D341Med (cell line): ENCODE measurements at regions not wholly inside any gene's neighbourhood (a gene's known extent, or its start where the extent isn't known, plus 50 kb on each side); places are given as distances from the start of the nearest gene placed in this dataset.
A peak's percentile ranks its signal among the peaks of the same experiment; 100 is the strongest.
"Not testable (repeated sequence)": the region's sequence is repeated elsewhere in the genome, so short reads cannot be mapped to it uniquely, and the experiment has no call there.

Experiments
- DNase-seq: peaks from one replicate; pipeline ENCODE4 v3.0.0; 2012; ENCODE audit warnings: low spot score

DNA sequence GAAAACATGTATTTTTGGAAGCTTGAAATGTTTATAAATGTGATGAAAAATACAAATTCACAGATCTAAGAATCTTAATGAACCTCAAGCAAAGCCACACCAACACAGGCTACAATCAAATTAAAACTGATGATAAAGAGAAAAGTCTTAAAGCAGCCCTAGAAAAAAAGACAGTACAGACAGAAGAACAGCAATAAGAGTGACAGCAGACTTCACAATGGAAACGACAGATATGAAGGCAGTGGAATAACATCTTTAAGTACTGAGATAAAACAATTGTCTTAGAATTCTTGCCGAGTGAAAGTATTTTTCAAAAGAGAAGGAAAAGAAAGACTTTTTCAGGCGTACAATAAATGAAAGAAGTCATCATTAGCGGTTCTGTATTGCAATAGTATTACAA, 423.6 kb upstream of the LCORL start:
- DNase-seq, result no peak

DNA sequence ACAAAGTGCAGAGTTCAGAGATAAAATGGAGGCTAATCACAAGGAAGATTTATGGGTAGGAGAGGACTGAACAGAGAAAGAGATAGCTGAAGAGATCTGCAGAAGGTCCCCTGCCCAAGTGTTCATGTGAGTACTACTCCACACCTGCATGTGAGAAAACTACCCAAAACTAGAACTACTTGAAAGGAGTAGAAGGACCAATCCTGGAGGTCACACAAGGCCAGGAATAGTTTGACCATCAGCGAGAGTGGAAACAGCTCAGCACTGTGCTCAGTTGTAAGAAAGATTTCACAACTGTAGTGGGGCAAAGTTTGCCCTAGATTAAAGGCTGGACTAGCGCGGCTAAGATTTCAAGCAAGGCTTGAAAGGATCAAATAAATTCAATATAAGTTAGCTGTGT, 422.7 kb upstream of the LCORL start:
- DNase-seq, result no peak

DNA sequence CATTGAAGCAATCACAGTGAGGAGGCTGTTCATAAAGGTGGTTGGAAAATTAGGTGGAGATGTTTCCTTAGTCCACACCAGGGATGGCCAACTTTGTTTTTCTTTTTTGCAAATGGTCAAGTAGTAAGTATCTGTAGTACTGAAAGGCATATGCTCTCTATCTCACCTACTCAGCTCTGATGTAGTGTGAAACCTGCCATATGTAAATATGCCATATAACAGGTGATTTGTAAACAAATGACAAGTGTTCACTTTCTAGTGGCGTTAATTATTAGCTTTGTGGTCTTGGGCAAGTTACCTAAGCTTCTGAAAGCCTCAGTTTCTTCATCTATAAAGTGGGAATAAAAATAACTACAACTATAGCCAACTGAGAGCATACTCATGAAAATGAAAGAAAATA, 421.4 kb upstream of the LCORL start:
- DNase-seq, result no peak

DNA sequence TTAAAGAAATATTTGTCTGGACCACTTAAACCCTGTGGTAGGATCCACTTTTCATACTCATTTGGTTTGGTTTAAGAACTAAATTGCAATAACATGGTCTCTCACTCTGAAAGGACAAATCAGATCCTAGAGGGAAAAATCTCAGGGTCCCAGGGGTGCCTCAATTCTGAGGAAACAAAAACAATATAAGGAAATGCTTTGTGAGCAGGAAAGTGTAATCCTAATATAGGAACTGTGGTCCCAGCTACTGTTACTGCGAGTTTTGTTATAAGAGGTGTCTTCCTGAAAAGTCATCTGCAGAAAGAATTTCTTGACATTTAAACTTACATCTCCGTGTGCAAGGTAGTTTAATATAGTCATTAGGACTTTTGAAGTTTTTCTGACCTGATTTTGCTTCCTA, 420.1 kb upstream of the LCORL start:
- DNase-seq, result no peak

DNA sequence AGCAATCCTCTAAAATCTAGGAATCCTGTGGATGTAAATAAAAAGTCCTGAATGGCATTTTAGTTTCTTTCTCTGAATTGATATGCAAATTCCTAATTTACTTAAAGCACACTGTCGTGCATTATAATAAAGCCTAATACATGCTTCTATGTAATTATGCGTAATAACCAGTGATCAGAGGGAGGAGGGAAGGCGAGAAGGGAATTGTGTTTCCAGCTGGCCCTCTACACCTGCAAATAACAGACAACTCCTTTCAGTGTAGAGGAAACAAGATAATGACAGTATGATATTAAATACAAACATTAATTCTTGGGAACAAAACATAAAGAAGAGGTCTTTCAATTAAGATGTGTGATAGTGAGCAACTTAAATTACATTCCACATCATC, 419.6 kb upstream of the LCORL start:
- no peak for DNase-seq

DNA sequence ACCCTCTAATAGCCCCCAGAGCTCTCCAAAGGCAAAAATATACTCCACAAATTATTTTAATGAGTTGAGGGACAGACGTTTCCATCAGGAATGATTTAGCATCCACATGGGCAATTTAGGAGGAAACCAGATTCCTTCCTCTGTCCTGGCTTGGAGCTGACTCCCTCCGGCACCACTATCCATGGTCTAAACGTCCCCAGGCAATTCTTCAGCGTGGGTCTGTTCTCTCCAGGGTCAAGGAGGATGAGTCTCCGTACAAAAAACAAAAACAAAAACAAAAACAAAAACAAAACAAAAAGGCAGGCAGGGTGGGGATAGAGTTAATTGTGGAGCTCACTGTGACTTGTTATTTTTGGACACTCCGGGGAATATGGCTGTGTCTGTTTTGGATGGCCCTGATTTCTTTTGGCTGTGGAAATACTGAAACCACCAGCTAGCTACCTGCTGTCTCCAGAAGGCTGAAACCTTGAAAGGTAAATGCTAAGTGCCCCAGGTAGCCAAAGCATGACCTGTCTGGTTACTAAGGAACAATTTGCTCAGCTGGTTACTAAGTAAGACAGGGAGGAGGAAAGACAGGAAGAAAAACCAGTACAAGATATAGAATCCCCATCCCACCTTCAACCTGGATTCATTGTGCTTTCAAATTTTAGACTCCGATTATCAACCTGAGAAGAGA, 419.1 kb upstream of the LCORL start:
- DNase-seq, result no peak

DNA sequence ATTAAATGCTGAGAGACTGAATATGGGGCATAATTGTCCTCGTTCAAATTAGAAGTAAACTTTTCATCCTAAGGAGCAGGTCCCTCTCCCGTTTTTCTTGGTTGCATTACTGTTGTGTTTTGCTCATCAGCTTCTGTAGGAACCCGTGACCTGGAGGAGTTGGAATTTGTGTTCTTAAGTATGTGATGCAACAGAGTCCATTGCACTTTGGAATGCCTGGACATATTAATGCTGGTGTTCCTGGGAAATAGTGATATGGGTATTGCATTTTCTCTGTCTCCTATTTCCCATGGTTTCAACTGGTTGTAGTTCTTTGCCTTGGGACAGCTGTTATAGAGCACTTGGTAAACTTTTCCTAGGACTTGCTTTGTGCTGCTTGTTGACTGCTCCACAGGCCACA, 417.8 kb upstream of the LCORL start:
- DNase-seq, result no peak

DNA sequence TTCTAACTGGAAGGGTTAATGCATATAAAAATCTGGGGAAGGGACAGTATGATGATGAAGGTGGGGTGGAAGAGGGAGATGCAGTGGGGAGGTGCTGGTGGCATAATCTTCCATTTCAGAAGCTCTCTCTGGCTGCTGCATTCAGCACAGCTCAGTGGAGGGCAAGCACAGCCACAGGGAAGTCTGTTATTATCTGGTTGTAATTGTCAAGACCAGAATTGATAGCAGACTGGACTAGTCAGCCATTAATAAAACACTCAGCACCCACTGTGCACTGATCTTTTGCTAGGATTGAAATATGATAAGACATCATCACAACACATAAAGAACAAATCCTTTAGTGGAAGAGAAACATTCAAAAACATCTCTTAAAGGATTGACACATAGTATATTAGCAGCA, 414.2 kb upstream of the LCORL start:
- DNase-seq, result no peak

DNA sequence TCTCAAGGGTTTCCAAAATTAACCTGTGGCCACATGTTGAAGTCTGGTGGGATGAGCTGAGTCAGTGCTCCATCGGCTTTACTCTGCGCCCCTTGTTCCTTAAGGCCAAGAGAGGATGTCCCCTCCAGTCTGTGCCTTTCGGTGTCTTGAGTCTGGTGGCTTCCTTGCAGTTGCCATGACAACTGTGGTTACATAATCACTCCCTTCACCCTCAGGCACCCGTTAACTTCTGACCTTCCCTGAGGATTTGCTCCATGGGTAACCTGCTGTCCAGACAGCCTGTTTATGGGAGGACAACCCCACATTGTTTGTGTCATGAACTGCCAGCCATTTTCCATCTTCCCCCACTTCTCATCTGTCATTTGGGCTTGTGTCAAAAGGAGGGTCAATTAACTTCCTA, 401.1 kb upstream of the LCORL start:
- no peak for DNase-seq

DNA sequence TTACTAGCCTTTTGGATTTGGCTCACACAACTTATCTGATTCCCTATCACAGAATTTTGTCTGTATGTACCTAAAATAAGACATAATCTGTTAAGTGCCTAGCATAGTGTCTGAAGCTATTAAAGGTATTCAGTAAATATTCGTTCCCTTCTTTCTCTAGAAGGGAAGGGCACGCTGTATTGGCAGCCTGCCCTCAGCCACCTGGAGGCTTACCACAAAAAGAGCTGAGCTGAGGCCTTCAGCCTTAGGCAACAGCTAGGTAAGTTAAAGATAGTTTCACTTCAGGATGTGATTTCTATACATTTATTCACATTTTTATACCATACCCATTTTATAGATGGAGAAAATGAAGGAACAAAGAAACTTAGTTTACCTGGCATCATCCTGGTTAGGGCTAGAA, 400.0 kb upstream of the LCORL start:
- DNase-seq, result no peak

DNA sequence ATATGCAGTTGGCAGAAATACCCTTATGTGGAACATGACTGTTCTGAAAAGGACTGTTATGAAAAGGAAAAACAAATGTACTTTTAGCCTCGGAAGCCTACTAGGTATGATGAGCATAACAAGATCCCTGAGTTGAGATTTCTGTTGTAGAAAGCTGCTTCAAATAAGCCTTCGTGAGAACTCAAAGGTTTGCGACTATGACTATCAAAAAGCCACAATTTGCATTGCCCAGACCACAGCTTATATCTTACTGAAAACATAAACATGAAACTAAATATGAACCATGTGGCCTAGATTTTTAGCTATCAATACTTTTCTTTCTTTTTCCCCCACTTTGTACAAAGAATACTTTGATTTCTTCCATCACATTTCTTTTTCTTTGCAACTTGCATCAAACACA, 398.2 kb upstream of the LCORL start:
- no peak for DNase-seq

DNA sequence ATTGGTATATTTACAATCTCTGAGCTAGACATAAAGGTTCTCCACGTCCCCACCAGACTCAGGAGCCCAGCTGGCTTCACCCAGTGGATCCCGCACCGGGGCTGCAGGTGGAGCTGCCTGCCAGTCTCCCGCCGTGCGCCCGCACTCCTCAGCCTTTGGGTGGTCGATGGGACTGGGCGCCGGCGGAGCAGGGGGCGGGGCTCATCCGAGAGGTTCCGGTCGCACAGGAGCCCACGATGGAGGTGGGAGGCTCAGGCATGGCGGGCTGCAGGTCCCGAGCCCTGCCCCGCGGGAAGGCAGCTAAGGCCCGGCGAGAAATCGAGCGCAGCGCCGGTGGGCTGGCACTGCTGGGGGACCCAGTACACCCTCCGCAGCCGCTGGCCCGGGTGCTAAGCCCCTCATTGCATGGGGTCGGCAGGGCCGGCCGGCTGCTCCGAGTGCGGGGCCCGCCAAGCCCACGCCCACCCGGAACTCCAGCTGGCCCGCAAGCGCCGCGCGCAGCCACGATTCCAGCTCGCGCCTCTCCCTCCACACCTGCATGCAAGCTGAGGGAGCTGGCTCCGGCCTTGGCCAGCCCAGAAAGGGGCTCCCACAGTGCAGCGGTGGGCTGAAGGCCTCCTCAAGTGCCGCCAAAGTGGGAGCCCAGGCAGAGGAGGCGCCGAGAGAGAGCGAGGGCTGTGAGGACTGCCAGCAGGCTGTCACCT, 396.8 kb upstream of the LCORL start:
- not testable (repeated sequence) for DNase-seq

DNA sequence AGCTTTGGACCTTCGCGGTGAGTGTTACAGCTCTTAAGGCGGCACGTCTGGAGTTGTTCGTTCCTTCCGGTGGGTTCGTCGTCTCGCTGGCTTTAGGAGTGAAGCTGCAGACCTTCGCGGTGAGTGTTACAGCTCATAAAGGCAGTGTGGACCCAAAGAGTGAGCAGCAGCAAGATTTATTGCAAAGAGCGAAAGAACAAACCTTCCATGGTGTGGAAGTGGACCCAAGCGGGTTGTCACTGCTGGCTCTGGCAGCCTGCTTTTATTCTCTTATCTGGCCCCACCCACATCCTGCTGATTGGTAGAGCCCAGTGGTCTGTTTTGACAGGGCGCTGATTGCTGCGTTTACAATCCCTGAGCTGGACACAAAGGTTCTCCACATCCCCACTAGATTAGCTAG, 396.1 kb upstream of the LCORL start:
- DNase-seq, result not testable (repeated sequence)

DNA sequence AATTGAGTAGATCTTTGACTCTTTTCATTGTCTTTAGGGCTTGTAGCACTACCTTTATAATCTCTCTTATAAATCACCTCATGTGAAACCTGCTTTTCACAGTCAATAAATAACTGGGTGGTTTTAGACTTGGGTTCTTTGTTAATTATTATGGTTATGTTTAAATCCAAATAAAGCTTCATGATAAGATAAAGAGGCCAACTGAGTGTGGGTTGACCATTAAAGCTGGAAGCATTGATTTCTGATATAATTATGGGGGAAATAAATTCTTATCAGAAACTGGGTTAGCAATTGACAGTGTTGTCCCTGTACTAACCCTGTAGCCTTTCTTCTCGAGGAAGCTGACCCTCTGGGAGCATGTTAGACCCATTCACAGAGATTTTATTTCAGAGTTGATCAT, 384.7 kb upstream of the LCORL start:
- DNase-seq, result no peak

DNA sequence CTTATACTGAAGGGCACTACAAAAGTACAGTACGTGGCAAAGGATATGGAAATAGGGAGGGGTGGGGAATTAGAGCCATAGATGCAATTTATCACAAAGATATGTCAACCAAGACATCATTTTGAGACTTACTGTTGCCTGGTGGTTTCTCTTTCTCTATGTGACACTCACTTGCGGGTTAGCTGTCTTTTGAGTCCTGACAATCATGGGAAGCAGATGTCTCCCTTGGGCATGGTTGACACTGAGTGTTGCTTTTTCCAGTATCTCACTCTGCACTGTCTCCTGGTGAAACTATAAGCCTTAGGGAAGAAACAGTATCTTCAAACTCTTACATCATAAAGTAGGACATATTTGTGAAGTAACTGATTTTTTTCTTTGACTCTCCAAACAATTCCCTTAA, 383.5 kb upstream of the LCORL start:
- no peak for DNase-seq

DNA sequence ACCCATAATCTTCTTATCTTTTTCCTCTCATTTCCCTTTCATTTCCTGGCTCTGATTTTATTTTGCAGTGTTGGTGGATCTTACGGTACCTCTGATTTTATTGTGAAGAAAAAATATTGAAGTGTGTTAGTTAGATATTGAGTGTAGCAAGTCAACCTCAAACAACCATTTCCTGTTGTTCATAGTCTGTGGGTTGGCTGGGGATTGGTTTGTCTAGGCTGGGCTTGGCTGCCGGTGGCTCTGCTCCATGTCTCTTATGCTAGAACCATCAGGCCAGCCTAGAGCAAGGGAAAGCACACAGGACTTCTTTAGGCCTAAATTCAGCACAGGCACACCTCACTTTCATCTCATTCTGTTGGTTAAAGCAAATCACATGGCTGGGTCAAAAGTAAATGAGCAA, 383.1 kb upstream of the LCORL start:
- no peak for DNase-seq

DNA sequence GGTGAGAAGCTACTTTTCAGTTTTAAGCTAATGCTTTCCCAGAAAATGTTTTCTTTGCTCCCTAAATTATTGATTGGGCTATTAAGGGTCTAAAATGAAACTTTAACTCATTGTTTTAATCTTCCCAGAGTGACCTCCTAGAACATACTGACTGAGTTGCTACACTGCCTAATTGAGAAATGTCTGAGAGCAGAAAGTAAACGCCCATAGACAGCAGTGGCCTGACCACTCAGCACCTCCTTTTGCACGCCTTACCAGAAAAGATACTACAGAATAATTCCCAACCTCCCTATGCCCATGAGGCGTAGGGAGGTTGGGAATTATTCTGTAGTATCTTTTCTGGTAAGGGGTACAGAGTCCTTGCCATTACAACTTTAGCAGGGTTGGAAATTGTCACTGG, 381.8 kb upstream of the LCORL start:
- DNase-seq, result no peak

DNA sequence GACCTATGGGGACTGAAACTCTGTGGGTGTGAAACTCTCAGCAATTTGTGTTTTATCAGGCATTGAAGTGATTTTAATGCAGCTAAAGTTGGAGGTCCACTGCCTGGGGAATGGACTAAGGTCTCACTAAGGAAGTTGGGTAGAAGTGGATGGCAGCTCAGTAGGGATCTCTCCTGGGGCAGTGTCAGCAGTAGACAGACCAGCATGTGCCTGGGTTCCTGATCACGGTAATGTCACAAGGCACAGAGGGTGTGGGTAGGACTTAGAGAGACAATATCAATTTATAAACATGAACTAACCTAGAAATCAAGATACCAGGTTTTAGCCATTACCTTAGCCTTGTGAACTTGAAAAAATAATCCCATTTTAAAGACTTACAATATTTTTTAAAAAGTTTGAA, 380.3 kb upstream of the LCORL start:
- no peak for DNase-seq

DNA sequence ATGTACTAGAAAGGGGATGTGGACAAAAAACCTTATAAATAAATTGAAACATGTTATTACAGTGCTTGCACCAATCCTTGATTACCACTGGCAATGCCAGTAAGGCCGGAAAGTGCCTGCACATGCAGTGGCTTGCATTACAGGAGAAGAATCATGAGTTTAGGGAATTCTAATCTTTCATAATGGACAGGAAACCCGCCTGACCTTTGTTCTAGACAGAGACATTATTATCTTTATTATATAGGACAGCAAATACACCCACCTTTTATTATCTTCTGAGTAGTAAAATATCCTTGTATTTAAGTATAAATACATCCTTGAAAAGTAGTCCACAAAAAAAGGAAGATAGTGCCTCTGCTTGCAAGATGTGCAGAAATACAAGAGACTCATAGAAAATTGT, 379.9 kb upstream of the LCORL start:
- no peak for DNase-seq

DNA sequence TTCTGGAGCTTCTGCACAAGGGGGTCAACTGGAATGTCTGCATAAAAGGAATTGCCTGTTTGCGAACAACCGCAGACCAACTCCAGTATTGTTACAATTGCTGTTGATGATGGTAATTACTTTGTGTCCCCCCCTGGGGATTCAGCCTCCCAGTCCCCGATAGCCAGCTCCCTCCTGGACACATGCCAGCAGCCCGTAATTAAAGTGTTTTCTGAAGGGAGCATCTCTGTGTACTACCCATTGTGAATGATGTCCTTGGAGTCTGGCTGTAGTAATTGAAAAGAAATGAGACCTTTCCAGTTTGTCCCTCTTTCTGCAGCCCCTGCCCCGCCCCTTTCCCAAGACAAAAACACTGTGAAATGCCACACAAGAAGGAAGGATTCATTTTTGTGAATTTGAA, 377.1 kb upstream of the LCORL start:
- peak; percentile 55 for DNase-seq

DNA sequence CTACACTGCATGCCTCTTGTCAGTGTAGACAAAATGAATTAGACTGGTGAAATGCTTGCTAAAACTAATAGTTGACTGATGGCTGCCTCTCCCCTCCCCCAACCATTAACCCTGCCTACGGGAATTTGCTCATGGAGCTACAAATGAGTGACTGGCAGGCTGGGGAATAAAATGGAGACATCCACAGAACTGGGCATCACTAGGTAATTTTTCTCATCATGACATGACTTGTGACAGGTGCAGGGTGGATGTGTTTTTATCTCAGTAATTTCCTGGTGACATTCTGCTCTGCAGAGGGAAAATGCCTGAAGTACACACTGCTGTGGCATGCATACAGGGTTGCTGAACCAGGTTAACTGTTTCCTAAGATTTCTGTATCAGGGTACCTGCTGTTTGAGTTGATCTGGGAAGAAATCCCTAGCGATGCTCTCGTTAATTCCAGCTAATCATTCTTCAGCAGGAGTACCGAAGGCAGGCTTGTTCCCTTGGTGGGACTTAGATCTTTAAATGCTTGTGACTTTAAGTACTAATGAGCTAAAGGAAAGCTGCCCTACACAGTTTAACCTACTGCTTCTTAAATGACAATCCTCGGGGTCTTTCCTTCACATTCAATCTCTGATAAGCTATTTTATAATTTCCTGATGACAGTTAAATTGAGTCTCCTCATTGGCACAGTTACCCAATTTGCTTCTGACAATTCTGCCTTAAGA, 376.3 kb upstream of the LCORL start:
- no peak for DNase-seq

DNA sequence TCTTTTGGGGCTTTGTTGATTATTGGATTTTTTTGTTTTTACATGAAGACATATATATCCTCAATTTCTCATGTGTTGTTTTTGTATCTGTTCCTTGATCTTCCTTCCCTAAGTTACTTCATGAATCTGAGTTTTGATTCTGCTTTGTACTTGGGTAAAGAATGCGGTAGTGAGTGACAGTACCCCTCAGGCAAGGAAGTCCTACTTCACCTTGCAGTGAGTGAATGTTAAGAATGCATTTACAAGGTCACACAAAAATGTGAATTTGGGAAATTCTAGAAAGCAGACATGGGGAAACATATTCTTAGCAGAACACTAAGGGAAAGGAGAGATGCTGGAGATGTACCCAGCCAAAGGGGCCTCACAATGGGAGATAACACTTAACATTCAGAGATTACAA, 373.1 kb upstream of the LCORL start:
- no peak for DNase-seq

DNA sequence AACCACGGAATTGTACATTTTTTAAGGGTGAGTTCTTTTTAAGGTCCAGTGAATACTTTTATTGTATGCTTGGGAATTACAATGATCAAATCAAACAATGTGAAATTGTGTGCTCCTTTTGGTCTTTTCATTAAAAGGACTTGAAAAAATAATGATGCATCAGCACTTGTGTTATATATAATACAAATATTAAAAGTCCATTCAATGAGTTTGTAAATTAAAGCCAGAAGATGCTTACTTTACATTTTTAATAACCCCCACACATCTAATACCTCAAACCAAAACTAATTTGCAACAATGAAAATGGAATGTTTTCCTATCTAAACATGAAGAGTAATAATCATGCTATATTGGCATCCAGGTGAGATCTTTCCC, 369.8 kb upstream of the LCORL start:
- no peak for DNase-seq
